Midbrain (tissue), 1 donor: ENCODE measurements at regions not wholly inside any gene's neighbourhood (a gene's known extent, or its start where the extent isn't known, plus 50 kb on each side); places are given as distances from the start of the nearest gene placed in this dataset.
"Not testable (repeated sequence)": the region's sequence is repeated elsewhere in the genome, so short reads cannot be mapped to it uniquely, and the experiment has no call there.

Experiments used
- DNase-seq: peaks from one replicate; lab custom pipeline; 2025; lab: John Stamatoyannopoulos, UW

DNA sequence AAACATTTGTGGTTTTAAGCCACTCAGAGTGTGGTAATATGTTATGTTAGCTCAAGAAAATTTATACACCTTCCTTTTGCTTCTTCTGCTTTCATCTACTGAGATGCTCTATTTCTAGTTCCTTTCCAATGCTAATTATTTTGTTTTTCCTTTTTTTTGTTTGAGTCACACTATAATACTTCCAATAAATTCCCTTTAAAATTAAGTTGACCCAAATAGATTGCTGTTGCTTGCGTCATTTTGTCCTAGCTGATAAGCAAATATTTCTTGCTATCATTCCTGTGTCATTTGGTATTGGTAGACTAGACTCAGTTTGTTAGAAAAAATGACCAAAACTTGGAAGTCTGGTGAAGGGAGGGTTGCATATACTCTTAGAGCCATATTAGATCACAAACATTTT is 437.0 kb upstream of the CNTN6 start:
- DNase-seq, result no peak

DNA sequence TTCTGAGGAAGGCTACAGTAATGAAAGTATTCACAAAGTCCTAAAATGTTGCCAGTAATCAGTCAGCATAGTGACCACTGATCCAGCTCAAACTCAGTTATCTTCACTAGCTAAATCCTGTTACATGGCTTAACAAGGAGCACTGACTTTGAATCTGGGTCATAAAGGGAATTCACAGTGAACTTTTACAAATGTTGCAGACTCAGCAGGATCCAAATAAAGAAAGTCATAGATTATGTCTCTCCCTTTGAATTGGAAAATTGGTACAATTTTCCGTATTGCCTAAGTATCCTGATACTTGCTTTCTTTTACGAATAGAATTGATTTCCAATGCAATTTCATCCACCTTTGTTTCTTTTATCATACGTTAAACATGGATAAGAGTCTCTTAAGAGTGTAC is 431.5 kb upstream of the CNTN6 start:
- DNase-seq, result no peak

DNA sequence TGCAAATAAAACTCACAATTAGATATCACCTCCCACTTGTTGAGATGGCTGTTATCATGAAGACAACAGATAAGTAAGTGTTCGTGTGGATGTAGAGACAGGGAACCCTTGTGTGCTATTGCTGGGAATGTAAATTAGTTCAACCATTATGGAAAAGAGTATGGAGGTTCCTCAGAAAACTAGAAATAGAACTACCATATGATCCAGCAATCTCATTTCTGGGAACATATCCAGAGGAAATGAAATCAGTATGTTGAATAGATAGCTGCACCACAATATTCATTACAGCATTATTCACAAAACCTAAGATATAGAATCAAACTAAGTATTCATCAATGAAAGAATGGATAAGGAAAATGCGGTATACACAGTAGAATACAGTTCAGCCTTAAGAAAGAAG is 418.7 kb upstream of the CNTN6 start:
- DNase-seq, result no peak

DNA sequence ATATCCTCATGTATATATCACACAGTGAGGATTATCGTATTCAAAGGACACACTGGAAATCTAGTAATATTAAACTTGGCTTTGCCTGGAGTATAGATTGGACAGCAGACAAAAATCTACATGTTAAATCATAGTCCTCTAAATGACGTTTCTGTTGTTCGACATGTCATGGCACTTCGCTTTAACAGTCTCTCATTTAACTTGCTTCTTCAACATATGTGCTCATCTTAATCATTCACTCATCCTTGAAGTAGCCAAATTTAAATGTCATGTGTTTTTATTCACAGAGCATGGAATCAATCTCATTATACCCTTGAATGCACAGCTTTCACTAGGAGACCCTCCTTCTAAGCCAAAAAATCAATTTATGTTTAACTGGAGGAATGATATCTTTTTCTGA is 417.0 kb upstream of the CNTN6 start:
- DNase-seq, result no peak

DNA sequence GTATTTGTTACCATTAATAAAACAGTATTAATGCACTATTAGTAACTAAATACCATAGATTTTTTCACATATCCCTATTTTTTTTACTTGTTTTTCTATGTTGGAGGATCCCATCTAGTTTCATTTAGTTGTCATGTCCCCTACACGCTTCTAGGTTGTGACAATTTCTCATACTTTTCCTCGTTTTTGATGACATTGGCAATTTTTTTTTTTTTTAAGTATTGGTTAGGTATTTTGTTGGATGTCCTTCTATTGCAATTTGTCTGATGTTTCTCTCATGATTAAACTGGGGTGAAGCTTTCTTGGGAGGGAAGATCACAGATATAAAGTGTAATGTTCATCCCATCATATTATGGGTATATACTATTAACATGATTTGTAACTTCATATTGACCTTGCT is 409.1 kb upstream of the CNTN6 start:
- DNase-seq, result no peak

DNA sequence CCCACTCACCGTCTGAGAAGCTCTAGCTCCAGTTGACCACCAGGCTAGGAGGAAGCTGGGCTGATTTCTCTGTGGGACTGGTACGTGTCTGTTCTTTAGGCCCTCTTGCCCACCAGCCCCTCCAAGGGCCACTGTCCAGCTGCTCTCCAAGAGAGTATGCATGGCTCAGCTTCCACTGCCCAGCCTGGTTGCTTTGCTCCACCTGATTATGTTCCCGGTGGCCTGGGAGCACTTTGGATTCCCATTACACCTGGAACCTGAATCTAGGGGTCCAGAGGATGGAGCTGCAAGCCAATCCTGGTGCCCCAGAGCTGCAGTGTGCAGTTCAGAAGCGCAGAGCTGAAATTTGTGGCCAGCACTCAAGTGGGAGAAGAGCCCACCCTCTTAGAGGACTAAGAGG is 402.1 kb upstream of the CNTN6 start:
- DNase-seq, result no peak

DNA sequence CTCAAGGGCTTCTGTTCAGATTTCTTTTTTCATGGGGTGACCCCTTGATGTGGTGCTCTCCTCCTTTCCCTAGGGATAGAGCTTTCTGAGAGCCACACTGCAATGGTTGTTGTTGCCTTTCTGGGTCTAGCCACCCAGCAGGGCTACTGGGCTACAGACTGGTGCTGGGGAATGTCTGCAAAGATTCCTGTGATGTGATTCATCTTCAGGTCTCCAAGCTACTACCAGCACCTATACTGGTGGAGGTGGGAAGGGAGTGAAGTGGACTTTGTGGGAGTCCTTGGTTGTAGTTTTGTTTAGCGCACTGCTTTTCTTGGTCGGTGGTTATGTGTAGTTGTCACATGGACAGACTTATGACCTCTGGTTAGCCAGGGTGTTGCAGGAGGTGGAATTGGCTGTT is 392.3 kb upstream of the CNTN6 start:
- no peak for DNase-seq

DNA sequence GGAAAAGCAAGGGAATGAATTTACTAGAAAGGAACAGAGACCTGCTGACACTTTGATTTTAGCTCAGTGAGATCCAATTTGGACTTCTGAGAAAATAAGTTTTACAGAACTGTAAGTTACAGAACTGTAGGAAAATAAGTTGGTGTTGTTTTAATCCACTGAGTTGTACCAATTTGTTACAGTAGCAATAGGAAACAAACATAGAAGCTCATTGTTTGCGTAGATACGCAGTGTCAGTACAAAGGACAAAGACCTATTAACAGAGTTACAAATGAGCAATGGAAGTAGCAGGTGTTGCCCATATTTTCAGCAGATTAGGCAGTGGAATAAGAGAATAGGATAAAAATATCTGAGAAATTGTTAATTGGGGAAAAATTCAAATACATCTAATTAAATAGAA is 385.8 kb upstream of the CNTN6 start:
- DNase-seq, result peak; percentile 53

DNA sequence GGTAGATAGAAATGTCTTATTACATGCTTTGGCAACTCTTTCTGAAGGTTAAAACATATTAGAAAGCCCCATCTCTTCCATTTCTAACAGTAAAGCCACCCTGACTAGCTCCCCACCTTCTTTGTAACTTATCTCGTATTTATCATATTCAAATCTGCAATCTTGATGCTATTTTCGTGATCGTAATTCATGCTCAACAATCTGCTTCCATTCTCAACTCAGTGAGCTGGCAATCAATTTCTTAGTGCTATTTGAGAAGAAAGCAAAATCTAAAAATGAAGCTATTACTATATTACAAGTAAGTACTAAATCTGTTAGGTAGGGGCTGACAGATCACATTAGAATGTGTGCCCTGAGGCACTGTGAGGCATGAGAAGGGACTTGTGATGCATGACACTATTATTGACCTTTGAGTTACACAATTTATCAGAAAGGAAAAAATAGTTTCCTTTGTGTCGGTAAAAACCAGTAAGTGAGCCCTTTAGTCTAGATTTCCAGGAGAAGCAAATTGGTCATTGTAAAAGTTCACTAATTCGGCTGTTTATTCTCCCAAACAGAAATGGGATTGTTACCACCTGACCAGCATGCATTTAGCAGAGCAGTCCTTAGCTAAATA is 379.7 kb upstream of the CNTN6 start:
- DNase-seq, result no peak

DNA sequence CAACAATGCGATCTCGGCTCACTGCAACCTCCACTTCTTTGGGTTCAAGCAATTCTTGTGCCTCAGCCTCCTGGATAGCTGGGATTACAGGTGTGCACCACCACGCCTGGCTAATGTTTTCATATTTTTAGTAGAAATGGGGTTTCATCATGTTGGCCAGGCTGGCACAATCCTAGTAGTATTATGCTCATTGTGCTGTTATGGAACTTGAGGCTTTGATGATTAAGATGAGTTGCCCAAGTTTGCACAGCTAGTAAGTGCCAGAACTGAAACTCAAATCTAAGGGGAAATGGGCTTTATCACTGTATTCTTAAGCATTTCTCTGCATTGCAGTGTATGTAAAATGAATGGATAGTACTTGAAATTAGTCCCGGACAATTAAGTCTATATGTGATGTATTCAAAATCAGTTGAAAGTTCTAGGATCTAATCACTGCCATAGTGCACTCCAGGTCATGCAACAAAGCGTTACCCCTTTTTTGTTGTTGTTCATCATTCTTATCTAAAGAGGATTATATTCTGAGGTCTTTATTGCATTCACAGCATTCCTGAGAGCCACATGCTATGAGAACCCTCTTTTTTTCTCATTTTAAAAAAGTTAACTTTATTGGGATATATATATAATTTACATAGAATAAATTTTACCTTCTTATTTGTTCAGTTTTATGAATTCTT is 378.7 kb upstream of the CNTN6 start:
- no peak for DNase-seq

DNA sequence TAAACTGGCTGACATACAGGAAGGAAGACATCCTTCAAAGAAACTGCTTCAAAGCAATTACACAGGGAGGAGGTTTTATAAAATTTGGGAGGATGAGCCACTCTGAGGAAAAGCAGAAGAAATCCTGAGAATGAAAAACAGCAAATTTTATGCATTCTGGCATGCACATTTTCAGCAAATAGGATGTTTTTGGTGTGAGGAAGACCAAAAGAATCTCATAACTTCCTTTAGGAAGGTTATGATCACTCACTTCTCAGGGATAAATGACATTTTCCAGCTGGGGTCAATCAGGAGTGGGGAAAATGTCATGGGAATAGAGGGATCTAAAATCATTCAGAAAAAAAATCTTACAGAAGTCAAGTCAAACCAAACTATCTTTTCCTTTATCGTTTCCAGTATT is 371.7 kb upstream of the CNTN6 start:
- DNase-seq, result no peak

DNA sequence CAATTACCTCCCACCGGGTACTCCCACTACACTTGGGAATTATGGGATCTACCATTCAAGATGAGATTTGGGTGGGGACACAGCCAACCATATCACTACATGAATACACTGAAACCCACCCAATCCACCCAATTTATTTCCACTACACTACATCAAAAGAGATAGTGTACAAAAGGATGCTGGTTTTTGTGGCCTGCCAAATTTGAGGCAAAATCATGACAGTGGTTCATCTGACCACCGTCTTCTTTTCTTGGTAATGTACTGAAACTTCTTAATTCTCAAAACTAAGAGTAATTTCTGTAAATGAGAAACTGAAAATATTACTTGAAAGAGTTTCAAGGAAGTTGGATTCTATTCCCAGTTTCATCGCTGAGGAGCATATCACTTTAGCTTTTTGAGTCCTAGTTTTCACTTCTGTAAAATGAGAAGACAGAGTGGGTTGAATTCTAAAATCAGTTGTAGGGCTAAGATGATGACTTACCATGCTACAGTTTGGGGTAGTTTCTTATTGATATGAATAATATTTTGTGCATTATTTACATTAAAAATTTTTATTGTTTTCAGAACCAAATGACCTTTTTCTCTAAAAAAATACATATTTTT is 360.4 kb upstream of the CNTN6 start:
- DNase-seq, result no peak

DNA sequence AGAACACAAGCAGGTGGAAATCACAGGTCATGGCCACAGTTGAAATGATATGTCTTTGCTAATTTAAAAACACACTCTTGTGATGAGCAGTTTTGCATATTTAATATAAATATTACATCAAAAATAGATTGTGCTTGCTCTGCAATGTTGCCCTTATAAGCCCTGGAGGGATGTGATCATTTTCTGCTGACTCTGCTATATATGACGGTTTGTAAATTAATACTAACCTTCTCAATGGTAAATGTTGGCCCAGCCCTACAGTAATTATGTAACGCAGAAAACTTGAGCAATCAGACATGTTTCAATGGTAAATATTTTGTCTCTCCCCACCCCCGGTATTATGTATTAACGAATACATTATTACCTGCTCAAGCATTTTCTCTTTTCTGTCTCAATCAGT is 359.5 kb upstream of the CNTN6 start:
- no peak for DNase-seq

DNA sequence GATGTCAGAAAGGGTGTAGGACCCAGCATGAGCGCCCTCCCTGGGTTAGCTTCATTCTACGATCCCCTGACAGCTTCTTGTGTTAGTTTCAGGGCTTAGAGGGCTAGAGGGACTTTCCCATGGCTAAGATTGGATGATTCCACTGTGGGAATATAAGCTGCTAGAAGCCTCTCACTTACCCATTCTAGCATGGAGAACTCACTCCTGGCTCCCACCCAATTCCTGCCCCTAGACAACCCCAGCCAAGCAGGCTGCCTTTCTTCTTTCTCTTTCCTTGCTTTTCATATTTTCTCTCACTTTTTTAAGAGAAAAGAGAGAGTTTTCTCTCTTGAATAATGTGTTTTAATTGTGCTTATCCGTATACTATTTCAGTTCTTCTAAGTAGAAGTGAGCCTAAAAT is 335.1 kb upstream of the CNTN6 start:
- no peak for DNase-seq

DNA sequence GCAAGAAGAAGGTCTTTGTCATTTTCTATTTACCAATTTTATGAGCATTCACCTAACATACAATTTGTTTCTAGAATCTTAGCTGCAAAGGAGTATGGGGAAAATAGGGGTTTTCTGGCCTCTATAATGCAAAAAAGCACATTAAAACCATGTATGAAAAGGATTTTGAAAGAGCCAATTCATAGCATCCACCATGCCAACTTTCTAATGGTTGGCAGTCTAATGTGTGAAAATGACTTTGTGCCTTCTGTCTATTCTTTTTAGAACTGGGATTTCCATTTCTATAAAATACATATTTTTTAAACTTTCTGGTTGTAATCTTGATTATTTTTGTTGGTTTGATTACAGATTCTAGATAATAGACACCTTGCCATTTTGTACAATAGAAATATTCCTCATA is 333.7 kb upstream of the CNTN6 start:
- no peak for DNase-seq

DNA sequence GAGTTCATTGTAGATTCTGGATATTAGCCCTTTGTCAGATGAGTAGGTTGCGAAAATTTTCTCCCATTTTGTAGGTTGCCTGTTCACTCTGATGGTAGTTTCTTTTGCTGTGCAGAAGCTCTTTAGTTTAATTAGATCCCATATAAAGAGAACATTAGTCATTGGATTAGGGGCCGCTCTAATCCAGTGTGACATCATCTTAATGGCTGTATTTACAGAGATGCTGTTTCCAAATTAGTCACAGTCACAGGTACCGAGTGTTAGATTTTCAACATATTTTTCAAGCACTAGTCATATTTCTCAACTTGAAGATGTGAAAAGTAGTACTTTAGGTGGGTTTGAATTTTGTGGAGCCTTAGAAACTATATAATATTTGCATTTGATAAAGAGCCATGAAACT is 319.4 kb upstream of the CNTN6 start:
- not testable (repeated sequence) for DNase-seq

DNA sequence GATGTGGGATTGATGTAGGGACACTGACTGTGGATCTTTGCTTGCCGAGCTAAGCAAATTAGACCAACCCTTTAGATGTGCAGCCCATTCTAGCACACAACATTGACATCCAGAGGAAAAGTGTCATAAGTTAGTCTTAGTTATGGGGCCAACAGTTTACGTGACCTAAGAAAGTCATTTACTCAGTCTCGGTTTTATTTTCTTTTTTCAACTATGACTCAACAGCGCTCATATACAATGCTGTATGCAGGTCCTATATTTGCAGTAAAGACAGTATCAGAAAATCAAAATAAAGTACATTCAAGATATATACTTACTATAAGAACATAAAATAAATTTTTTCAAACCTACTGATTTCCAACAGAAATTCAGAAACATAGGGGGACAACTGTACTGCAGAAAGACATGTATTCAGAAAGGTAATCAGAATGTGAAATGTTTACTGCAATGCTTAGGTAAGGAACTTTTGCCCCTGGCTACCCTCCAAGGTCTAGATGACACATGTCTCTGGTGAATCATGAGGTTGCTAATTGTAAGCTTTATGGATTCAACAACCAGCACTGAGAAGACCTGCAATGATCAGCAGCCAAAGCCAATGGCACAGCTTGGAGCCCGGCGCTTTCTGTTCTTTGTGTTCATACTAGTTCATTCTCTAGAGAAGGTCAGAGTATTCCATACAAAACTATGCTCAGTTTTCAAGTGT is 317.5 kb upstream of the CNTN6 start:
- no peak for DNase-seq

DNA sequence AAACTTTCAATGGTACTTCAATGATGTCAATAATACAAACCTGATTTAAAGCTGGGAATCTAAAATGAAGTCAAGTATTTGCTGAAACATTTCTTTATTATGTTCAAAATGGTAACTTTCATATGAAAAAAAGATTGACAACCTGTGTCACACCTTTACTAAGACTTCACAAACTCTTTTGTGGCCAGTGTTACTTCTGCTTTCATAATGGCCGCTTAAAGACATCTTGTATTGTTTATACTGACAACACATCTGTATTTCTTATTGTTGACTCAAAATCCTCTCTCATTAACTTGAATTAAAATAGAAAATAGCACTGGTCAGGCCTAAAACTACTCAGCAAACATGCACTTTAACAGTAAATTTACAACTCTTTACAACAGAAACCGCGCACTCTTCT is 312.3 kb upstream of the CNTN6 start:
- DNase-seq, result no peak

DNA sequence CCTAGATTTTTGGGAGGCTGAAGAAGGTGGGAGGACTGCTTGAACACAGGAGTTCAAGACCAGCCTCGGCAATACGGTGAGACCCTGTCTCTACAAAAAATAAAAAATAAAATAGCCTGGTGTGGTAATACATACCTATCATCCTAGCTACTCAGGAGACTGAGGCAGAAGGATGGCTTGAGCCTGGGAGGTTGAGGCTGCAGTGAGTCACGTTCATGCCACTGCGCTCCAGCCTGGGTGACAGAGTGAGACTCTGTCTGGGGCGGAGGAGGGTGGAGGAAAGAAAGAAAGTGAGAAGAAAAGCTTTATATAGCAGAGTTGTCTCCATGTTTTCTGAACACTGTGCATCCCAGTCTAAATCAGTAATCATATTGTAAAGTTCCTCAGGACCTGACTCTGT is 301.4 kb upstream of the CNTN6 start:
- DNase-seq, result no peak

DNA sequence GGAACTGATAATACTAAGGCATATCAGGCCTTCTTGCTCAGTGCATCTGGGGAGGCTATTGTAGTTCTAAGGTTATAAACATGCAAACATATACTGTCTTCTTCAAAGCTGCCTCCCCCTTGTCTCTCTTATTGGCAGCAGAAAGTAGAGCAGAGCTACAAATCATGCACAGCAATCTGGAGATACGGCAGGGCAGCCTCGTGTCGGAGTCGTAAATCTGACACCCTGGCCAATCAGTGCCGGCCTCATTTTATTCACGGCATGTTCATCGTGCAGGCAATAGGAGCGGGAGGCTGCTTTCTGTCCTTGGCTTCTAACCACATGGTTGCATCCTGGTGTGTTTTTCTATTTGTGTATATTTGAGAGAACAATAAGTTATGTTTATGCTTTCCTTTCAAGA is 300.2 kb upstream of the CNTN6 start:
- no peak for DNase-seq

DNA sequence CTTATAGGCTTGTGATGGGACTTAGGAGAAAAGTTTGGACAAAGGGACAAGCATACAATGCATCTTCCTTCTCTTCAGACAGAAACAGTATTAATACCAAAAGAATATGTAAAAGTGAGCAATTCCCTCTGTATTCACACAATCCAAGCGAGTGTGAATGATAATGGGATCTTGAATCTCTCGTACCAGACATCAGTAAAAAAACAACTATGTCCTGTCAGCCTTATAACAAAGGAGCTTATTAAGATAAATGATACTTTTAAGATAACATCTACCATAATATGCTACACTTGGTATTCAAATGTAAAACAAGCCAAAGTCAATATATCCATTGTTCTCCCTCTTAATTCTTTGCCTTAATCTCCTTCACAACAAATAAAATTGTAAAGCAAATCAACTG is 288.6 kb upstream of the CNTN6 start:
- no peak for DNase-seq

DNA sequence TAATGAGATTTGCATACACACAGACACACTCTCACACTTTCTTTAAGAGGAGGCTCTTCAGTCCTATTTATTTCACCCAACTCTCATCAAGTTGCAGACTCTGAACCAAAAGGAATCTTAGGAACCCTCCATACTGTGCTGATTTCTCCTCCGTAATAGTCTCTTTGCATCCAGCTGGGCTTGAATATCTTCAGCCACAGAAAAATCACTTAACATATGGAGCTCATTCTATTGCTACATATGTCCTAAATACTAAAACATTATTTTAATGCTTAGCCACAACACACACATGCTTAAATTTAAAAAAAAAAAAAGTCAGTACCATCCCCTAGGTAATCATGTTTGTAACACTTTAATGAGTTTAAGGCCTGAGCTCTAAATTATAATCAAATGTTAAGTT is 287.5 kb upstream of the CNTN6 start:
- DNase-seq, result no peak

DNA sequence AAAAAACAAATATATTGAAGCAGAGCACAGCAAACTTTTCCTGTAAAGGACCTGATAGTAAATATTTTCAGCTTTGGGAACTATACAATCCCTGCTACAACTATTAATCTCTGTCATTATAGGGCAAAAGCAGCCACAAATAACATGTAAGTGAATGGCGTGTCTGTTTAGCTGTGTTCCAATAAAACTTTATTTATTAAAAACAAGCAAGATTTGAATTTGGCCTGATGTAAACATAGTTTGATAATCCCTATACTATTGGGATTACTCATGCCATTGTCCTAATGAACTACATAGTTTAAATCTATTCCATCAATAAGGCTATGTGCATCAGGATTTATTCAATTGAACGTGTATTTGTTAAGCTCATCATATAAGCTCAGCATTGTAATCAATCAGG is 286.8 kb upstream of the CNTN6 start:
- no peak for DNase-seq
